ENCODE measurements at regions not wholly inside any gene's neighbourhood (a gene's known extent, or its start where the extent isn't known, plus 50 kb on each side); places are given as distances from the start of the nearest gene placed in this dataset.
A peak's percentile ranks its signal among the peaks of the same experiment; 100 is the strongest.

DNA sequence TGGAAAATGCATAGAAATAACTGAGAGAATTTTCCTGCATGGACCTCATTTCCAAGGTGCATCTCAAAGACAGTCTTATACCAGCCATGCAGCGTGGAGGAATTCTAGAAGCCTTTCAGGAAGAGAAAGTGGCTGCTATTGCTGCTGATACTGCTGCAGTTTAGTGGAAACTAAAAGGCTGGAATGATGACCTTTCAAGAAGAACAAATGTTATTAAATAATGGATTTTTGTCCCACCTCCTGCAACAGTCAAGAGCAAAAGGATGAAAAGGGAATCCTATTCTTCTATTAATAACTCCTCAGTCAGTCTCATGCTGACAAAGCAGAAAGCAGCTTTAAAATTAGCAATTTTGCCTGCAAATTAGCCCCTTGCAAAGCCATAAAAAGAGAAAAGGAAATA, 68.2 kb upstream of the C1orf87 start:
- DNase-seq = no peak

DNA sequence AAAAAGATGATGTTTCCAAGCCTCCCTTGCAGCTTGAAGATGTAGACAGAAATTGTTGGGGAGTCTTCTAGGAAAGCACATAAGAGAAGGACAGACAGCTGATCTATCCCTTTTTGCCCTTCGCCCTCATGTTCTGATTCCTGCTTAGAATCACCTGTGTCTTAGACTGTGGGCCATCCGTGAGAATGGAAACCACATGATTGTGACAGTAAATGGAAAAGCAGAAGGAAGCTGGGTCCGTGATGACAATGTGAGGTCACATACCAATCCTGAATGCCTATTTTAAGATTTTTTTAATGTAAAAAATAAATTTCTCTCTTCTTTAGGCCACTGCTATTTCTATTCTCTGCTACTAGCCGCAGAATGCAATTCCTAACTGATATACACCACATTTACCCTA, 67.7 kb upstream of the C1orf87 start:
- no peak for DNase-seq

DNA sequence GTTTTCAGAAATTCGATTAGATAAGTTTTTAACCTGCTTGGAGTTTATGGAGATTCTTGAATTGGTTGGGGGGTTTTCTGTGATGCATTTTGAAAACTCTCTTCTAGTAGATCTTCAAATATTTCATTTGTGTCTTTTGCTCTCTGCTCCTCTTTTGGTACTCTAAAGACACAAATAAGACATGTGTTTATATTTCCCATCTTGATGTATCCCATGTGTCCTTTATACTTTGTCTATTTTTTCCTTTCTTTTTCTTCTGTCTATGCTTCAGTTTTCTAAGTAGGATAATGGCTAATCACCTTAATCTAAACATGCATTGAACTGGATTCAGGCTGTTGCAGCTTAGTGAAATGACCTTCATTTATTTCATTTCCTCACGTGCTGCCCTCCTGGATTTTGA, 63.8 kb upstream of the C1orf87 start:
- no peak for DNase-seq

DNA sequence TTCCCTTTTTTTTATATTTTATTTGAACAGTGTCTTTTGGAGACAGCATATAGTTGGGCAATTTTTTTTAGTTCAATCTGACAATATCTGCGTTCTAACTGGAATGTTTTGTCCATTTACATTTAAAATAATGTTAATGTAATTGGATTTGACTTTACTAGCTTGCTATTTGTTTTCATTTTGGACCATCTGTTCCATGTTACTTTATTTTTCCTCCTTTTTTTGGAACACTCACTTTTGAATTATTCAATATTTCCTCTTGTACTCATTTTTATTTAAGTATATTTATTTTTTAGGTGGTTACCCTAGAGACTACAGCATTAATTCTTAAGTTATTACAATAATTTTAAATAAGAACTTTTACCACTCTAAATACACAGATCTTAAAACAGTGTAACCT, 62.8 kb upstream of the C1orf87 start:
- DNase-seq = no peak

DNA sequence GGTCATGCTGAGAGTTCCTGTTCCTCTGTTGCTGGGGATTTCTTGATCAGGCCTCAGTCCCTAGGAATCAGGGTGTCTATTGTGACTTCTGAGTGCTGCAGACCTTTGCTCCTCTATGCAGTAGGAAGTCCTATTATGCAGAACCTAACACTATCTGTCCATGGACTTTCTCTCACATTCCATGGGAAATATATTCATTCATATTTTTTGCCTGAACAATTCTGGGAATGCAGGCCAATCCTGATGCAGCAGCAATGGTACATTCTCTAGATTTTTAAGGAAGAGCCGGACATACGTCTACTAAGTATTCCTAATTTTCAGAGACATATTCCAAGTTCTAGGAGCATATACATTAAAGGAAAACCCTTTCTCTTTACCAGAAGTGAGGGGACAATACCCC, 61.1 kb upstream of the C1orf87 start:
- no peak for DNase-seq

DNA sequence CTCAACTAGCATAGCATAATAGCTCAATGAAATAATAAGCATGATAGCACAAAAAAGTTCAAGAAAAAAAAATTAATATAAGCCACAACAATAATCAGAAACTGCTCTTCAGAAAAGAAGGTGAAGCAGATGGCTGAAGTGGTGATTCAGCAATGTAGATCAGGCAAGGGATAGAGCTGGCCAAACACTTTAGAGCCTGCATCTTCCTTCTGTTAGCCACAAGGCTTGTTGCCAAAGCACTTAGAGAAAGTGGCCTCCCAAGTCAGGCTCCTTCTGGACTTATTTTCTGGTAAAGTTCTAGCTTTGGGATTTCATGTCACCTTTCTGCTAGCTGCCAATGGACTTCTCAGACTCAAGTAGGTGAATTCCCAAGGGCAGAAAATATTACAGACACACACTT, 60.3 kb upstream of the C1orf87 start:
- no peak for DNase-seq

DNA sequence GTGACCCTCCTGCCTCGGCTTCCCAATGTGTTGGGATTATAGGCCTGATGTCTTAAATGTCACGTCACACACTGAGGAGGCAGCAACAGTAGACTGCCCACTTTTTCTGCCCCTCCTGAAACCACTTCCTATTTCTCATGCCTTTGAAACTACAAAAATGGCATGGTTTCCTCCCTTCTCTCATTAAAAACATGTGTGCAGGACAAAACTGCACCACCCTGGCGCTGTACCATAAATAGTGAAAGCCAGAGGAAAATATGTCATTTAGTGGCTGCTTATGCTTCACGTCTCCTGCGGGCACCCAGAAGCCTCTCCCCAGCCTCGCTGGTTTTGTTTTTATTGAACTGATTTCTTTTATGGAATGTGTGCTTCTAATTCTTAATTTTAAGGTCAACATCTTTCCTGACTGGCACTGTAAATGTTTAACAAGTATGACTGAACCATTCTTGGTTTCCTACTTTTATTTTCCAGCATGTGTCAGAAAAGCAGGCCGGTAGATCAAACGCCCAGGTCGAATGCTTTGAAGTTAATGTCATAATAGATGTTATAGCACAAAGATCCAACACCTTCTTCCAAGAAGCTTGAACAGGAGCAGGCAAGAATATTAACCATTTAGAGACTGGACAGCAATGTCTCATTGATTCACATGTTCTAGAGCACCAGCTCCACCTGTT, 59.6 kb upstream of the C1orf87 start:
- DNase-seq = peak; percentile 15 to 19

DNA sequence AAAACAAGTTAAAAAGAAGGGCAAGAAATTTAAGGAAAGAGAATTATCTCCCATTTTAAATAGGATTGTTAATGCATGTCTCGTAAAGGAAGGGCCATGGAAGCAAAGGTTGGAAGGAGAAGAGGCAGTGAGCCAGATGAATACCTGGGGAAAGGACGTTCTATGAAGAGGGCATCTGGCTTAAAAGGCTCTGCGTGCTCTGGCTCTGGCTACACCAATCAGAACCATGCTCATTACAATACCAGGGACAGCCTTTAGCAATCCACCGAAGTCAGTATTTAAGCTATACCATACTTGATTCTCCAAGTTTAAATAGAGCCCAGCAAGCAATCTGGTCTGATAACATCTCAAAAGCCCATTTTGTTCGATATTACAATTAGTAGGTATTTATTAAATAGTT, 58.5 kb upstream of the C1orf87 start:
- no peak for DNase-seq

DNA sequence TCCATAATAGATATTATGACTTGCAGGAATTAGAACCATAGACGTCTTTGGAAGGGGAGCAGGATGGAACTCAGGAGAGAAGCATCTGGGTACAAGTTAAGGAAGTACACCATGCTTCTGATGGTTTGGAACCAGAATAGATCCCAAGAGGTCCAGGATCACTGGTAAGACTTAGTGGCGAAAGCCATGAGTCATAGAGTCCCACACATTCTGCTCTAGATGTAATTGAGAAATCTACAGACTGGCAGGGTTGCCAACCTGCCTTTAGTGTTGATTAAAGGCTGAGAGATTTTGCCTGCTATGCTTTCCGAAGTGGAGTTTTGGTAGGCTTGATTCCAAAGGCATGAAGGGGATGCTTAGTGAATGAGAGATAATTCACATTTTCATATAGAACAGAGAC, 57.1 kb upstream of the C1orf87 start:
- peak; percentile 7 to 44 for DNase-seq

DNA sequence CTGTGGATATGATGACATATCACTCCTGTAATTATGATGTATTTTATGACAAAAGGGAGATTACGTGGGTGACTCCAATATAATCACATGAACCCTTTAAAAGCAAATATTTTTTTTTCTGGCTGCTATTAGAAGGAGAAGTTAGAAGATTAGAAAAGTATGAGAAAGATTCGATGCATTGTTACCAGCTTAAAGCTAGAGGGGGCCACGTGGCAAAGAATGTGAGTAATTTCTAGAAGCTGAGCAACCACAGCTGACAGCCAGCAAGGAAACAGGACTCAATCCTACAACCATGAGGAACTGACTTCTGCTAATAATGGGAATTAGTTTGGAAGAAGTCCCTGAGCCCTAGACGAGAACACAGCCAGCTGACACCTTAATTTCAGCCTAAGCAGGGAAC, 56.3 kb upstream of the C1orf87 start:
- DNase-seq = no peak

DNA sequence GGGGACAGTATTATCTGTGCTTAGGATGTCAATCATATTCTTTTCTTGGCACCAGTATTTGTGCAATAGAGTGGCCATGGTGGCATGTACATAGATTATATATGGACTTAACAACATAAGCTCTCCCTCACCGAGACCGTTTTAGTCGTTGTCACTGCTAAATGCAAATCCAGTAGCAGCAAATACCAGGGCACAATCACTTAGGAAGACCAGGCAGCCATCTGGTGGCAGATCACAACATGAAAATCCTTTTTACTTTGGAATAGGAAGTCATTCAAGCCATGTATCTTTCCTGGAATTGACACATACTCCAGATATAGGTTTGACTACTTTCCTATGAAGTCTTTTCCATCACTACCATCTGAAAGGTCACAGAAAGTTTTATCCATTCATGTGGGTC, 53.2 kb upstream of the C1orf87 start:
- no peak for DNase-seq
